Stomach (tissue), 8 donors: ENCODE measurements at regions not wholly inside any gene's neighbourhood (a gene's known extent, or its start where the extent isn't known, plus 50 kb on each side); places are given as distances from the start of the nearest gene placed in this dataset.

Experiments
- DNase-seq, 2 donors: peaks; one replicate each; pipeline versions ENCODE4 v3.0.0 to v3.0.0-alpha.2; 2013 to 2019
- H3K27ac ChIP-seq, 5 donors: fragments of 200-600 bp in 4 of 5; sonication (generic) in 4 of 5; one replicate each; pipeline ENCODE4 v1.5.1; 2013 to 2019; ENCODE audit warnings: mild to moderate bottlenecking in 1 of 5, moderate library complexity in 1 of 5
- H3K27me3 ChIP-seq, 3 donors: fragments of 200-600 bp; sonication (generic); one replicate each; pipeline ENCODE4 v1.5.1; 2017 to 2019; ENCODE audit warnings: mixed run types in 1 of 3
- H3K36me3 ChIP-seq, 4 donors: fragments of 200-600 bp; sonication (generic); 1 replicate in 3 of 4; 2 replicates in 1 of 4; pipeline ENCODE4 v1.5.1; 2016 to 2019
- H3K4me1 ChIP-seq, 4 donors: fragments of 200-600 bp; sonication (generic); one replicate each; pipeline ENCODE4 v1.5.1; 2016 to 2019
- H3K4me3 ChIP-seq, 4 donors: fragments of 200-600 bp; sonication (generic) in 3 of 4; one replicate each; pipeline ENCODE4 v1.5.1; 2016 to 2019; ENCODE audit warnings: mild to moderate bottlenecking in 1 of 4
- H3K9me3 ChIP-seq, 4 donors: fragments of 200-600 bp; sonication (generic); one replicate each; pipeline ENCODE4 v1.5.1; 2016 to 2019
- EP300 ChIP-seq: sonication (generic); formaldehyde crosslinking; IDR thresholded peaks from one replicate; pipeline ENCODE4 v1.6.1; 2017; ENCODE audit warnings: antibody characterized with exemption
- POLR2A ChIP-seq, 4 donors: fragments of 450-650 bp; IDR thresholded peaks; one replicate each; pipeline ENCODE4 v1.6.1; 2016; ENCODE audit warnings: antibody characterized with exemption in 4 of 4, control low read depth in 2 of 4, mild to moderate bottlenecking in 1 of 4, moderate library complexity in 1 of 4
- POLR2AphosphoS5 ChIP-seq, 3 donors: sonication (generic); formaldehyde crosslinking; IDR thresholded peaks; one replicate each; pipeline ENCODE4 v1.6.1; 2016; ENCODE audit warnings: antibody characterized with exemption in 3 of 3
- WGBS, 5 donors: extraction: QIAGEN DNeasy Blood & Tissue Kit in 3 of 5; methylation state at CpG; one replicate each; pipeline versions ENCODE4 v1.1.5 to v1.1.7; 2013 to 2018; 5-methylcytosine and 5-hydroxymethylcytosine counted together
- intact Hi-C: fragments of 100-400 bp; cut with DNase I; formaldehyde crosslinking; loops from one replicate; pipeline ENCODE4 v1.15.1; 2023; ENCODE audit warnings: low total_unique reads
- TF ChIP-seq, protein P1 (sequence below), 7 experiments: fragments of 450-650 bp in 4 of 7; fragments of 200-600 bp in 3 of 7; sonication (generic) in 3 of 7; IDR thresholded peaks; one replicate each; pipeline ENCODE4 v1.5.1; 2016 to 2019; ENCODE audit warnings: antibody characterized with exemption in 7 of 7, control low read depth in 2 of 7, mild to moderate bottlenecking in 1 of 7
- donor health status: healthy with polysubstance abuse.
- donor health status: Bipolar disorder and iron deficiency.
- donor health status: healthy.

DNA sequence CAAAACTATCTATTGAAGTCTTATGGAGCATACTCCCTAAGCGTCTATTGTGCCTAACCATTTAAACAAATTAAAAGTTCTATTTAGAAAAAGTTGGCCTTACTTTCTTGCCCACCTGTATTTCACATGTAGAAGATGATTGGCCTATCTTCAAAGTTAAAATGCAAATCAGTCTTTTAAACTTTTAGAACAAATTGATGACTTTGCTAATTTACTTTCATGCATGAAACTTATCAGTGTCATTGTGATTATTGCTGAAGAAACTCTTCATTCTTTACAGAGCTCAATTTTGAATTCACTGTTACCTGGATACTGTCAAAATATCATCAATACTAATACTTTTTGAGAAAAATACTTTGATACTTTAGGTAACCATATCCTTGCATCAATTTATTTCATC, 216.1 kb downstream of the COX7C start:
- Histone ChIP-seq H3K4me1 (no peaks in the 10 kb centered on the region), H3K27me3 (no peaks in the 10 kb centered on the region), H3K4me3 (no peak overlapping the region), H3K36me3 (no peaks in the 10 kb centered on the region), H3K9me3 (no peaks in the 10 kb centered on the region), H3K27ac (no peak overlapping the region)
- DNase-seq, result no peak
- TF ChIP-seq, protein P1, sequence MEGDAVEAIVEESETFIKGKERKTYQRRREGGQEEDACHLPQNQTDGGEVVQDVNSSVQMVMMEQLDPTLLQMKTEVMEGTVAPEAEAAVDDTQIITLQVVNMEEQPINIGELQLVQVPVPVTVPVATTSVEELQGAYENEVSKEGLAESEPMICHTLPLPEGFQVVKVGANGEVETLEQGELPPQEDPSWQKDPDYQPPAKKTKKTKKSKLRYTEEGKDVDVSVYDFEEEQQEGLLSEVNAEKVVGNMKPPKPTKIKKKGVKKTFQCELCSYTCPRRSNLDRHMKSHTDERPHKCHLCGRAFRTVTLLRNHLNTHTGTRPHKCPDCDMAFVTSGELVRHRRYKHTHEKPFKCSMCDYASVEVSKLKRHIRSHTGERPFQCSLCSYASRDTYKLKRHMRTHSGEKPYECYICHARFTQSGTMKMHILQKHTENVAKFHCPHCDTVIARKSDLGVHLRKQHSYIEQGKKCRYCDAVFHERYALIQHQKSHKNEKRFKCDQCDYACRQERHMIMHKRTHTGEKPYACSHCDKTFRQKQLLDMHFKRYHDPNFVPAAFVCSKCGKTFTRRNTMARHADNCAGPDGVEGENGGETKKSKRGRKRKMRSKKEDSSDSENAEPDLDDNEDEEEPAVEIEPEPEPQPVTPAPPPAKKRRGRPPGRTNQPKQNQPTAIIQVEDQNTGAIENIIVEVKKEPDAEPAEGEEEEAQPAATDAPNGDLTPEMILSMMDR (IDR thresholded peaks at IDR 0.05), result no peak
- TF ChIP-seq EP300 (no peak), POLR2A (IDR thresholded peaks at IDR 0.05) (no peak), POLR2AphosphoS5 (IDR thresholded peaks at IDR 0.05) (no peak)
- intact Hi-C loops, result no loop called here
- WGBS, 5 donors, result 85 to 93% (median 92%) methylated on average over 1 of the region's 1 CpG

DNA sequence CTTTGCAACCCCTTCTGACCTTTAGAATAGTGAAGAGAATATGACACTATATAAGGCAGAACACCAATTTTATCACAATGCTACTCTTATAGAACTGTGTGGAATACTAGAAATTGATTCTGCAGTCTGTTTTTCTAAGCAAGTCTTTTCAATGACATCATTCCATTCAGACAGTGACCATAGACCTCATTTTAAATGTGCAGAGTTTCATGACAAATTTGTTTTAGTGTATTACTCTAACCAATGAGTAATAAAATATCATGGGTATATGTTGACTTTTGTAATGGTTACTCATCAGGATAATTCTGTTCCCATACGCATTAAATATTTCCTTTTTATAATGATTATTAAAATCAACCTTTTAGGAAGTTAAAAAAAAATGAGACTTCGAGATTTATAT, 219.9 kb downstream of the COX7C start:
- no peaks in the 10 kb centered on the region for H3K4me1 ChIP-seq
- no peaks in the 10 kb centered on the region for H3K9me3 ChIP-seq
- H3K27ac ChIP-seq, result no peak overlapping the region
- intact Hi-C loops, result no loop called here
- TF ChIP-seq POLR2AphosphoS5 (IDR thresholded peaks at IDR 0.05), result no peak
- TF ChIP-seq POLR2A (IDR thresholded peaks at IDR 0.05), result no peak
- TF ChIP-seq EP300, result no peak
- TF ChIP-seq, protein P1 (IDR thresholded peaks at IDR 0.05), result no peak
- no peaks in the 10 kb centered on the region for H3K36me3 ChIP-seq
- H3K27me3 ChIP-seq, result no peaks in the 10 kb centered on the region
- no peak overlapping the region for H3K4me3 ChIP-seq
- DNase-seq, result no peak
- WGBS, 5 donors, result 69 to 85% (median 80%) methylated on average over 2 of the region's 2 CpGs

DNA sequence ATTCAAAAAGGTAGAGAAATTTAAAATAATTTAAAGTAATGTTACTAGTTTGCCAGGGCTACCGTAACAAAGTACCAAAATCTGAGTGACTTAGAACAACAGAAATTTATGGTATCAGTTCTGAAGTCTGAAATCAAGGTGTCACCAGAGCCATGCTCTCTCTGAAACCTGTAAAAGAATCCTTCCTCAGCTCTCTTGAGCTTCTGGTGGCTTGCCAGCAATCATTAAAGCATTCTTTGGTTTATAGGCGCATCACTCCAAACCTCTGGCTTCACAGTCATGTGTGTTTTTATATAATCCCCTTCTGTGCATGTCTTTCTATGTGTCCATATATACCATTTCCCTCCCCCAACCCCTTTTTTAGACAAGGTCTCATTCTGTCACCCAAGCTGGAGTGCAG, 220.3 kb downstream of the COX7C start:
- WGBS, 5 donors, result 90 to 98% (median 93%) methylated on average over 2 of the region's 2 CpGs
- no peak for DNase-seq
- Histone ChIP-seq H3K4me3 (no peak overlapping the region), H3K36me3 (no peaks in the 10 kb centered on the region), H3K4me1 (no peaks in the 10 kb centered on the region), H3K27ac (no peak overlapping the region), H3K27me3 (no peaks in the 10 kb centered on the region), H3K9me3 (no peaks in the 10 kb centered on the region)
- intact Hi-C loops, result no loop called here
- TF ChIP-seq EP300 (no peak), POLR2A (IDR thresholded peaks at IDR 0.05) (no peak), POLR2AphosphoS5 (IDR thresholded peaks at IDR 0.05) (no peak)
- TF ChIP-seq, protein P1 (IDR thresholded peaks at IDR 0.05), result no peak

DNA sequence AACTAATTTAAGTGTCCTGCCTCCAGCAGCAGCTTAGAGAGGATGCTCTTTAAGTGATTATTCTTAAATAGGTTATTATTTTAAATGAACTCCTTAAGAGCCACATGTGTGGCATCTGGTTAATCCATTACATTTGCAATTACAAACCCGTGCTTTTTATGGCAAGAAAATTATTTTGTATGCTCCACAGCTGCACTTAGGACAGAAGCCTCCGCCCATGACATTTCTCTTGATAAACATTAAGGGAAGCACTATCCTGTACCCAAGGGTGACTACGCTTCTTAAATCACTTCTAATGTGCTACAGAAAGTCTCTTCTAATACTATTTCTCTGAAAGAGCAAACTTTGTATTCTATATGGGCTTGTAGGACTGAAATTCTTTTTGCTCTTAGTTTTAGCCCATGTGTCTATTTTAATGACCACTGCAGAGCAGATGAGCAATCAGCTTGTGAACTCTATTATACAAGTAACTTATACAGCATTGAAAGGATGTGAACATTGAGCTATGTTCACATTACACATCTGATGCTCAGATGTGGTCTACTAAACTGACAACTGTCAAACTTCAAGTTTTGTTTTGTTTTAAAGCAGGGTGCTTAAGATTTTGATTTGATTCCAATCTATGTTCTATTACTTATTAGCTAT, 223.4 kb downstream of the COX7C start:
- TF ChIP-seq EP300, result no peak
- TF ChIP-seq, protein P1 (IDR thresholded peaks at IDR 0.05), result no peak
- TF ChIP-seq POLR2A (IDR thresholded peaks at IDR 0.05), result no peak
- no peak for TF ChIP-seq POLR2AphosphoS5 (IDR thresholded peaks at IDR 0.05)
- intact Hi-C loops, result no loop called here
- DNase-seq, result no peak
- H3K36me3 ChIP-seq, result no peaks in the 10 kb centered on the region
- H3K9me3 ChIP-seq, result no peaks in the 10 kb centered on the region
- no peak overlapping the region for H3K27ac ChIP-seq
- H3K4me3 ChIP-seq, result no peak overlapping the region
- no peaks in the 10 kb centered on the region for H3K4me1 ChIP-seq
- WGBS, 5 donors, result 50 to 69% (median 63%) methylated on average over 3 of the region's 3 CpGs
- no peaks in the 10 kb centered on the region for H3K27me3 ChIP-seq
